GM10248 (cell line): ENCODE measurements at regions not wholly inside any gene's neighbourhood (a gene's known extent, or its start where the extent isn't known, plus 50 kb on each side); places are given as distances from the start of the nearest gene placed in this dataset.

Experiments used
- CTCF ChIA-PET: fragments of 300-600 bp; sonication (Branson Sonifier 250); formaldehyde crosslinking; extraction: SDS; loops from one replicate; lab custom pipeline; 2021; ENCODE audit warnings: antibody characterized with exemption; lab: Yijun Ruan, JAX
- POLR2A ChIA-PET: fragments of 350-650 bp; sonication (Branson Sonifier 250); formaldehyde crosslinking; extraction: SDS; loops from one replicate; lab custom pipeline; 2020; ENCODE audit warnings: antibody characterized with exemption; lab: Yijun Ruan, JAX
- DNase-seq: peaks from one replicate; pipeline ENCODE4 v3.0.0; 2012; ENCODE audit errors: extremely low spot score
- CTCF ChIP-seq: IDR thresholded peaks from 2 replicates; pipeline ENCODE4 v1.5.1; 2012; ENCODE audit warnings: mild to moderate bottlenecking, low read depth; ENCODE audit errors: extremely low read depth, missing control alignments, control extremely low read depth

GRCh38 chr2:175310813-175311504, 129.4 kb upstream of the ATP5MC3 start:
- POLR2A ChIA-PET = no interaction called here
- no peak for DNase-seq
- CTCF ChIA-PET = interaction anchor here (0.6 to 1.5 kb wide), 8 partner anchors 8 to 322 kb away, joined by 3 to 4 read pairs (median 3); no protein-coding TSS in a partner anchor
- no peak for TF ChIP-seq CTCF

GRCh38 chr2:175309799-175310198, 128.3 kb upstream of the ATP5MC3 start:
- TF ChIP-seq CTCF = peak; percentile 49
- DNase-seq = peak; percentile 29
- POLR2A ChIA-PET = no interaction called here
- CTCF ChIA-PET = interaction anchor here (1.1 to 1.5 kb wide), 2 partner anchors 12 to 81 kb away, joined by 3 read pairs; no protein-coding TSS in a partner anchor

GRCh38 chr2:175308005-175308404, 126.5 kb upstream of the ATP5MC3 start:
- POLR2A ChIA-PET = no interaction called here
- CTCF ChIA-PET = interaction anchor here (1.6 to 2.2 kb wide), 2 partner anchors 10 to 13 kb away, joined by 3 to 8 read pairs; no protein-coding TSS in a partner anchor
- no peak for DNase-seq
- TF ChIP-seq CTCF = no peak

- no peak for DNase-seq
- ChIA-PET POLR2A (no interaction called here), CTCF (no interaction called here)
- TF ChIP-seq CTCF = no peak
Observed at GRCh38 chr2:175304541-175304940, 123.0 kb upstream of the ATP5MC3 start.

GRCh38 chr2:175293776-175294175, 112.3 kb upstream of the ATP5MC3 start:
- TF ChIP-seq CTCF = no peak
- ChIA-PET CTCF (interaction anchor here (1.5 kb wide), 1 partner anchor 17 kb away, joined by 3 read pairs; no protein-coding TSS in a partner anchor), POLR2A (no interaction called here)
- no peak for DNase-seq

- TF ChIP-seq CTCF = no peak
- ChIA-PET POLR2A (no interaction called here), CTCF (interaction anchor here (1.5 to 1.8 kb wide), 2 partner anchors 10 to 16 kb away, joined by 3 to 5 read pairs; no protein-coding TSS in a partner anchor)
- no peak for DNase-seq
Observed at GRCh38 chr2:175293195-175293594, 111.7 kb upstream of the ATP5MC3 start.
